ENCODE measurements at regions not wholly inside any gene's neighbourhood (a gene's known extent, or its start where the extent isn't known, plus 50 kb on each side); places are given as distances from the start of the nearest gene placed in this dataset.
"Not testable (repeated sequence)": the region's sequence is repeated elsewhere in the genome, so short reads cannot be mapped to it uniquely, and the experiment has no call there.

GRCh38 chr16:10258930-10259603 lies 76.8 kb upstream of the GRIN2A start:
- TF ChIP-seq, protein P1, sequence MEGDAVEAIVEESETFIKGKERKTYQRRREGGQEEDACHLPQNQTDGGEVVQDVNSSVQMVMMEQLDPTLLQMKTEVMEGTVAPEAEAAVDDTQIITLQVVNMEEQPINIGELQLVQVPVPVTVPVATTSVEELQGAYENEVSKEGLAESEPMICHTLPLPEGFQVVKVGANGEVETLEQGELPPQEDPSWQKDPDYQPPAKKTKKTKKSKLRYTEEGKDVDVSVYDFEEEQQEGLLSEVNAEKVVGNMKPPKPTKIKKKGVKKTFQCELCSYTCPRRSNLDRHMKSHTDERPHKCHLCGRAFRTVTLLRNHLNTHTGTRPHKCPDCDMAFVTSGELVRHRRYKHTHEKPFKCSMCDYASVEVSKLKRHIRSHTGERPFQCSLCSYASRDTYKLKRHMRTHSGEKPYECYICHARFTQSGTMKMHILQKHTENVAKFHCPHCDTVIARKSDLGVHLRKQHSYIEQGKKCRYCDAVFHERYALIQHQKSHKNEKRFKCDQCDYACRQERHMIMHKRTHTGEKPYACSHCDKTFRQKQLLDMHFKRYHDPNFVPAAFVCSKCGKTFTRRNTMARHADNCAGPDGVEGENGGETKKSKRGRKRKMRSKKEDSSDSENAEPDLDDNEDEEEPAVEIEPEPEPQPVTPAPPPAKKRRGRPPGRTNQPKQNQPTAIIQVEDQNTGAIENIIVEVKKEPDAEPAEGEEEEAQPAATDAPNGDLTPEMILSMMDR (conservative IDR thresholded peaks at IDR 0.05; ENCODE audit: low read length) = not testable (repeated sequence)
- not testable (repeated sequence) for TF ChIP-seq EZH2phosphoT487 (IDR thresholded peaks at IDR 0.05; ENCODE audit: borderline replicate concordance, low read depth, low read length)

Data from OCI-LY7 (cell line).